OCI-LY7 (cell line): ENCODE measurements at regions not wholly inside any gene's neighbourhood (a gene's known extent, or its start where the extent isn't known, plus 50 kb on each side); places are given as distances from the start of the nearest gene placed in this dataset.

Experiments used
- BruUV-seq: library from RNA; stranded (reverse); fragments of 400-500 nt; replicated peaks from 2 replicates; lab custom pipeline; 2021; lab: Mats Ljungman, UMichigan
- CTCF ChIA-PET: fragments of 300-600 bp; sonication (Branson Sonifier 250); formaldehyde crosslinking; loops from one replicate; lab custom pipeline; 2022; ENCODE audit warnings: antibody characterized with exemption; ENCODE audit not compliant: unreplicated experiment; lab: Charles Lee
- POLR2A ChIA-PET: fragments of 300-600 bp; sonication (Branson Sonifier 250); formaldehyde crosslinking; loops from one replicate; lab custom pipeline; 2022; ENCODE audit warnings: antibody characterized with exemption; lab: Charles Lee
- DNase-seq: peaks from one replicate; pipeline ENCODE4 v3.0.0-alpha.2; 2015; ENCODE audit warnings: low spot score
- H2AFZ ChIP-seq: fragments of 200-600 bp; sonication (generic), shearing (Covaris generic); 2 replicates; pipeline ENCODE4 v1.6.1; 2014; ENCODE audit warnings: mild to moderate bottlenecking, antibody characterized with exemption, low read length, moderate library complexity
- H3K27ac ChIP-seq: fragments of 200-600 bp; sonication (generic); 2 replicates; pipeline ENCODE4 v1.5.1; 2014; ENCODE audit warnings: mixed run types, low read depth, mild to moderate bottlenecking, moderate library complexity, low read length, inconsistent platforms; ENCODE audit not compliant: poor library complexity, severe bottlenecking
- H3K36me3 ChIP-seq: fragments of 200-600 bp; sonication (generic); 2 replicates; pipeline ENCODE4 v1.6.1; 2014; ENCODE audit warnings: mild to moderate bottlenecking, antibody characterized with exemption, low read length, moderate library complexity, mixed read lengths; ENCODE audit not compliant: insufficient read depth
- H3K4me1 ChIP-seq: fragments of 200-600 bp; sonication (generic); 2 replicates; pipeline ENCODE4 v1.5.1; 2014; ENCODE audit warnings: mild to moderate bottlenecking, low read length; ENCODE audit not compliant: insufficient read depth, poor library complexity, severe bottlenecking
- H3K4me2 ChIP-seq: fragments of 200-600 bp; sonication (generic); 2 replicates; pipeline ENCODE4 v1.6.1; 2014; ENCODE audit warnings: mild to moderate bottlenecking, low read length
- H3K4me3 ChIP-seq: fragments of 200-600 bp; sonication (generic); 2 replicates; pipeline ENCODE4 v1.5.1; 2014; ENCODE audit warnings: mild to moderate bottlenecking, low read depth, low read length; ENCODE audit not compliant: poor library complexity, severe bottlenecking
- H3K79me2 ChIP-seq: fragments of 200-600 bp; sonication (generic); 2 replicates; pipeline ENCODE4 v1.6.1; 2016; ENCODE audit warnings: low read depth, mild to moderate bottlenecking, low read length, moderate library complexity, mixed read lengths; ENCODE audit not compliant: insufficient read depth
- H3K9me2 ChIP-seq: fragments of 200-600 bp; sonication (generic); 2 replicates; pipeline ENCODE4 v1.6.1; 2016; ENCODE audit warnings: mild to moderate bottlenecking, low read length, mixed read lengths; ENCODE audit not compliant: insufficient read depth
- H3K9me3 ChIP-seq: fragments of 200-600 bp; sonication (generic); 2 replicates; pipeline ENCODE4 v1.6.1; 2014; ENCODE audit warnings: mild to moderate bottlenecking, mixed run types, low read length, mixed read lengths
- H4K20me1 ChIP-seq: fragments of 200-600 bp; sonication (generic); 2 replicates; pipeline ENCODE4 v1.6.1; 2014; ENCODE audit warnings: mild to moderate bottlenecking, antibody characterized with exemption, low read length, moderate library complexity, mixed read lengths; ENCODE audit not compliant: insufficient read depth
- EZH2phosphoT487 ChIP-seq: fragments of 200-600 bp; sonication (generic); IDR thresholded peaks from 2 replicates; pipeline ENCODE4 v1.6.1; 2018; ENCODE audit warnings: low read depth, borderline replicate concordance, mild to moderate bottlenecking, mixed run types, antibody characterized with exemption, low read length, moderate library complexity, mixed read lengths
- intact Hi-C: fragments of 100-400 bp; cut with micrococcal nuclease; formaldehyde crosslinking; loops from one replicate; pipeline ENCODE4 v1.10.0; 2022; ENCODE audit not compliant: unreplicated experiment
- TF ChIP-seq, protein P1 (sequence below): fragments of 200-600 bp; sonication (generic); conservative IDR thresholded peaks from 2 replicates; pipeline ENCODE4 v1.5.1; 2014; ENCODE audit warnings: mild to moderate bottlenecking, antibody characterized with exemption, low read length, moderate library complexity, mixed read lengths

GRCh38 chr16:56102906-56103305 lies 88.4 kb upstream of the GNAO1 start:
- DNase-seq, result no peak
- no peaks in the 10 kb centered on the region for H3K9me3 ChIP-seq
- no peak overlapping the region for H3K4me2 ChIP-seq
- POLR2A ChIA-PET, result no interaction called here
- H3K9me2 ChIP-seq, result no peaks in the 10 kb centered on the region
- no peak overlapping the region for H3K4me3 ChIP-seq
- H3K36me3 ChIP-seq, result no peaks in the 10 kb centered on the region
- TF ChIP-seq EZH2phosphoT487, result no peak
- TF ChIP-seq, protein P1, sequence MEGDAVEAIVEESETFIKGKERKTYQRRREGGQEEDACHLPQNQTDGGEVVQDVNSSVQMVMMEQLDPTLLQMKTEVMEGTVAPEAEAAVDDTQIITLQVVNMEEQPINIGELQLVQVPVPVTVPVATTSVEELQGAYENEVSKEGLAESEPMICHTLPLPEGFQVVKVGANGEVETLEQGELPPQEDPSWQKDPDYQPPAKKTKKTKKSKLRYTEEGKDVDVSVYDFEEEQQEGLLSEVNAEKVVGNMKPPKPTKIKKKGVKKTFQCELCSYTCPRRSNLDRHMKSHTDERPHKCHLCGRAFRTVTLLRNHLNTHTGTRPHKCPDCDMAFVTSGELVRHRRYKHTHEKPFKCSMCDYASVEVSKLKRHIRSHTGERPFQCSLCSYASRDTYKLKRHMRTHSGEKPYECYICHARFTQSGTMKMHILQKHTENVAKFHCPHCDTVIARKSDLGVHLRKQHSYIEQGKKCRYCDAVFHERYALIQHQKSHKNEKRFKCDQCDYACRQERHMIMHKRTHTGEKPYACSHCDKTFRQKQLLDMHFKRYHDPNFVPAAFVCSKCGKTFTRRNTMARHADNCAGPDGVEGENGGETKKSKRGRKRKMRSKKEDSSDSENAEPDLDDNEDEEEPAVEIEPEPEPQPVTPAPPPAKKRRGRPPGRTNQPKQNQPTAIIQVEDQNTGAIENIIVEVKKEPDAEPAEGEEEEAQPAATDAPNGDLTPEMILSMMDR, result no peak
- no peaks in the 10 kb centered on the region for H3K4me1 ChIP-seq
- H2AFZ ChIP-seq, result no peak overlapping the region
- CTCF ChIA-PET, result no interaction called here
- no TSS peak for BruUV-seq
- H3K27ac ChIP-seq, result no peak overlapping the region
- no peaks in the 10 kb centered on the region for H4K20me1 ChIP-seq
- intact Hi-C loops, result no loop called here
- no peaks in the 10 kb centered on the region for H3K79me2 ChIP-seq

GRCh38 chr16:56102183-56102686 lies 89.1 kb upstream of the GNAO1 start:
- H3K27ac ChIP-seq, result no peak overlapping the region
- H3K79me2 ChIP-seq, result no peaks in the 10 kb centered on the region
- no peaks in the 10 kb centered on the region for H3K4me1 ChIP-seq
- ChIA-PET POLR2A (interaction anchor here (0.5 kb wide), 1 partner anchor 161 kb away, joined by 3 read pairs; no protein-coding TSS in a partner anchor), CTCF (no interaction called here)
- H3K4me2 ChIP-seq, result no peak overlapping the region
- no peaks in the 10 kb centered on the region for H3K9me3 ChIP-seq
- H3K36me3 ChIP-seq, result no peaks in the 10 kb centered on the region
- no peaks in the 10 kb centered on the region for H4K20me1 ChIP-seq
- intact Hi-C loops, result no loop called here
- TF ChIP-seq, protein P1, result no peak
- TF ChIP-seq EZH2phosphoT487, result no peak
- no peak for DNase-seq
- H3K9me2 ChIP-seq, result no peaks in the 10 kb centered on the region
- BruUV-seq, result no TSS peak
- H2AFZ ChIP-seq, result no peak overlapping the region
- no peak overlapping the region for H3K4me3 ChIP-seq

DNA sequence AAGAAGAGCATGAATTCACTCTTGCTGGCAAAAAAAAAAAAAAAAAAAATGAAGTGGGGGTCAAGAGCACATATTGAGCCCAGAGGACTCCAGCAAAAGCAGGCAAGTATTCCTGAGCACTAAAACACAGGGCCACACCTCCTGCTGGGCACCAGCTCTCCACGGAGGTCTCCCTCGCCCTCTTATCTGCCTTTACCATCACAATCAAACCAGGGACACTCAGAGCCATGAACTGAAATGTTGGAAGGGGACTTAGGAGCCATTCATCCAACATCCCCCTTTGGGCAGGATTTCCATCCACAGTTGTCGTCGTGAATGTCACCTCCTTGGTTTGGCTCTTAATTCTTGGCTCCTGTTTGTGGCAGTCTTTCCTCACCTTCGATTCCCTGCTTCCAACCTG lies 89.8 kb upstream of the GNAO1 start:
- Histone ChIP-seq H3K4me3 (no peak overlapping the region), H3K9me3 (no peaks in the 10 kb centered on the region), H2AFZ (no peak overlapping the region), H3K79me2 (no peaks in the 10 kb centered on the region), H3K36me3 (no peaks in the 10 kb centered on the region), H4K20me1 (no peaks in the 10 kb centered on the region), H3K4me2 (no peak overlapping the region), H3K9me2 (no peaks in the 10 kb centered on the region), H3K4me1 (no peaks in the 10 kb centered on the region), H3K27ac (no peak overlapping the region)
- ChIA-PET POLR2A (no interaction called here), CTCF (no interaction called here)
- TF ChIP-seq, protein P1, result no peak
- TF ChIP-seq EZH2phosphoT487, result no peak
- no peak for DNase-seq
- intact Hi-C loops, result no loop called here
- BruUV-seq, result no TSS peak
